ENCODE measurements at regions not wholly inside any gene's neighbourhood (a gene's known extent, or its start where the extent isn't known, plus 50 kb on each side); places are given as distances from the start of the nearest gene placed in this dataset.

DNA sequence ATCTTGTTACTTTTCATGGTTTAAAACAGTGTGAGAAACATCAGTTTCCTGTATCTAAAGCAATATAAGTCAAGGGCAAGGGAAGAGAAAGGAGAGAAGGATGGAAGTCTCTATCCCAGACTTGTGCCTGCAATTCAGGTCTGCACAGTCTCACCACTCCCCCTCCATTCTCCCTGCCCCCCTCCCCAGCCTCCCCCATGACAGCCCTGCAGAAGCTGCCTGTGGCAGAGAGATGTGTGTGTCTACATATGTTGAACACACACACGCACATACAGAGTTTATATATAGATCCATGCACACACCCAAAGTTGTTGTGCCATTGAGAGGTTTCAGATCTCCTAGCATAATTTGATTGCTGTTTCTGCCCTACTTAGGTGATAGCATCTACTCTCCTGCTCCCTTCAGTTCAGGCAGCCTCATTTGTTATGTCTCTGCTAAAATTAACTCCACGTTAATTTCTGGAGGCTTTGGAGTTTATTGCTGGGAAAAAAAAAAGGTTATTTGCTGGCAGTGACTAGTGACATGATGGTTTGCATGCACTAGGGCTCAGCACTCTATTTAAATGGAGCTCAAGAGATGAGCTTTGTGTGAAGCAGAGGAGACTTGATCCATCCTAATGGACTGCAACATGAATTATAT, 124.9 kb upstream of the SMYD2 start:
- no peaks in the 10 kb centered on the region for H3K36me3 Mint-ChIP-seq (ENCODE audit: insufficient read depth)

DNA sequence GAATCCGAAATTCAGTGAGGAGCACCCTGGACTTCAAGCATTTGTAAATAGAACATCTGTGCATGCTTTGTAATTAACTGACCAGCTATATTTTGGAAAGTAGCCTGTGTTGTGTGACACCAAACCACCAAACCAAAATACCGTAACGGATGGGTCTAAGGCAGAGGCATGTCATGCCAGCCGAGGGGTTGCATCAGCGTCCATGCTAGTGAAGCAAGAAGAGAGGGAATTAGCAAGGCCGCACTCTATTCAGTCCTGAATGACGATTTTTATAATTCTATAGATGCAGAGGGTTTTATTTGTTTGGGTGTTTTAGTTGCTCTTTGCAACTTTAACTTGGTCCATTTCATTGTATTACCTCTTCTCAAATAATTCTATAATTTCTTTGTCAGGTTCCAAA, 116.8 kb upstream of the SMYD2 start:
- DNase-seq (no peak), ATAC-seq (replicated peaks) (no peak)
- Mint-ChIP-seq H3K9me3 (no peaks in the 10 kb centered on the region), H3K27ac (no peak overlapping the region), H3K4me1 (ENCODE audit: low read depth in 2 of 2) (no peaks in the 10 kb centered on the region), H3K36me3 (ENCODE audit: insufficient read depth) (no peaks in the 10 kb centered on the region), H3K27me3 (peaks cover 23 to 39% of the 10 kb centered on the region in 2 donors), H3K4me3 (no peak overlapping the region)

More for the DNA sequence above, 124.9 kb upstream of the SMYD2 start:
- ATAC-seq (replicated peaks) (no peak), DNase-seq (no peak)
- H3K27ac Mint-ChIP-seq: no peak overlapping the region
- no peak overlapping the region for H3K4me3 Mint-ChIP-seq
- H3K27me3 Mint-ChIP-seq: peaks cover 23 to 35% of the 10 kb centered on the region in 2 donors
- no peaks in the 10 kb centered on the region for H3K9me3 Mint-ChIP-seq
- no peaks in the 10 kb centered on the region for H3K4me1 Mint-ChIP-seq (ENCODE audit: low read depth in 2 of 2)

DNA sequence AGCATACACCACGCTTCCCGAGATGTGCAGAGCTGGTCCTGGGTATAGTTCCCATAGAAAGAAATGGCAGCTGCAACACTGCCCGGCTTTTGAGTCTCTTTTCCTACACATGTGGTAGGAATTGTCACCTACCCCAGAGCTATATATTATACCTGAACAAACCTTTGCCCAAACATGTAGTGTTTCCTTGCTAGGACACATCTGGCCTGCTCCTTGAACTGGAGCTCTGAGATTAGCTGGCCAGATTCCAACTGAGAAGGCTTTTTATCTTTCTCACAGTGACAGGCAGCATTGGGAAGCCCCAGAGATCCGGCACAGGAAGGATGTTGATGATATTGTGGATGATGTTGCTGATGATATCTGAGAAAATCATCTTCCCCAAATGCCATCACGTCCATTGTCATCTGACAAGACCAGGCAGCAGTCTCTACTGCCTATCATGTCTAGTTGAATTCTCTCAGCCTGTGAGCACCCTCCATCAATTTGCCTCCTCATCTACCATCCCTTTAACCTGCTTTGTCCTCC, 115.0 kb upstream of the SMYD2 start:
- Mint-ChIP-seq H3K27ac (no peak overlapping the region), H3K36me3 (ENCODE audit: insufficient read depth) (no peaks in the 10 kb centered on the region), H3K4me1 (ENCODE audit: low read depth in 2 of 2) (no peaks in the 10 kb centered on the region), H3K27me3 (peaks cover 23 to 54% of the 10 kb centered on the region in 2 donors), H3K4me3 (no peak overlapping the region), H3K9me3 (no peaks in the 10 kb centered on the region)
- ATAC-seq (replicated peaks) (no peak), DNase-seq (no peak)

DNA sequence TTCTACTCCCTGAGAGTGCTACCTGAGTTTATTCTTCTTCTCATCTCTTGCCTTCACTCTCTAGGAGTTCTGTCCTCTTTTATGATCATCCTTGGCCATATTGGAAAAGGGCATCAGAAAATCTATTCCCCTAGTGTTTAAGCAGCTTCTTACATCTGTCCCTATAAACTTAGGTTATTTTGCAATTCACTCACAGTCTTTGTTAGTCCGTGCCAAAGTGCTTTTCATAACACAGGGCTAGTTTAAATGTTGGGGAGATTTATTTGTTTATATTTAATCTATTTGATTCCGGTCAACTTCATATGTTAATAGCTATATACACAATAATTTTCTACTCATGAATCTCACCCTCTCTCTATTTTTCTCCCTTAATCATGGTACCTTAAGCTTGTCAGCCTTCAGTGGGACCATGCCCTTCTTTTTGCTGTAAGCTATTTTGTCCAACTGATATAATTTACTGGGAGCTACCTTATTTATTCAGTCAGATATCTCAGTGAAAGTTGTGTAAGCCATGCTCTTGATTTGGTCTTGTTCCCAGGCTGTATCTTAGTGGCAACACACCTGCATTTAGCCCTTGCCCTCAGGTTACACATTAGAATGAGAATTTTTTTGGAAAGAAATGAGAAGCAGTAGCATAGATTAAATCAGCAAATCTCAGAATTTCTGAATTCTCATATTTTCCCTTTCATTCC, 106.3 kb upstream of the SMYD2 start:
- Mint-ChIP-seq H3K27ac (no peak overlapping the region), H3K4me3 (no peak overlapping the region), H3K9me3 (no peaks in the 10 kb centered on the region), H3K27me3 (peaks cover 23 to 61% of the 10 kb centered on the region in 2 donors), H3K4me1 (ENCODE audit: low read depth in 2 of 2) (no peaks in the 10 kb centered on the region), H3K36me3 (ENCODE audit: insufficient read depth) (no peaks in the 10 kb centered on the region)
- DNase-seq (no peak), ATAC-seq (replicated peaks) (no peak)

DNA sequence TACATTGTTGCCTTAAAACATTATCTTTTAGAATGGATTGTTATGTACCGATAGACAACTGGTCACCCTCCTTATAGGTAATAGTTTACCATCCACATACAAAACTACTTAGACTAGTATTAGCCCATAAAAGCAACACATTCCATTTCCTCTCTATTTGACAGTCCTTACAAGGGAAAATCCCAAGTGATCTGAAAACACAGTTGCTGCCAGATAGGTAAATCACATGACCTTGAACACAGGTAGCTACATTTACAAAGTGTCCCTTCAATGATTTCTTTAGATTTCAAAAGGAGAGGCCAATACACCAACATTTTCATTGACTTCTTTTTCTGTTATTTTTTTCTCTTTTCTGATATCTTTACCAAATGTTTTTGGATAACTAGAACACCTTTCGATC, 102.9 kb upstream of the SMYD2 start:
- Mint-ChIP-seq H3K27me3 (peaks cover 54% of the 10 kb centered on the region in 2 donors), H3K4me1 (ENCODE audit: low read depth in 2 of 2) (no peaks in the 10 kb centered on the region), H3K36me3 (ENCODE audit: insufficient read depth) (no peaks in the 10 kb centered on the region), H3K27ac (no peak overlapping the region), H3K4me3 (no peak overlapping the region), H3K9me3 (no peaks in the 10 kb centered on the region)
- ATAC-seq (replicated peaks): no peak
- DNase-seq: no peak

DNA sequence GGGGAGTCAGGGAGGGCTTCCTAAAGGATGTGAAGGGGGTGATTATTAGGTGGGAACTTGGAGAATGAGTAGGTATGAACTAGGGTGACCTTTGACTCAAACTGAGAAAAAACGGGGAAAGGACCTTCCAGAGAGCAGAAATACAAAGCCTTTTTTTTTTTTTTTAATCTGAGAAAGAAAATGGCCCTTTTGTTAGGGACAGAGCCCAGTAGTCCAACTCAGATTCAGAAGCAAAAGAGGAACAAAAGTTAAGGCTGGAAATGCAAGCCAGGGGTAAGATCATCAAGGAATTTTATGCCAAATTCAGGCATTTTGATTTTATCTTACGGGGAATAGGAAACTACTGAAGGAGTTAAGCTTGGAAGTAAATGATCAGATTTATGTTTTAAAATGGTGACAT, 96.0 kb upstream of the SMYD2 start:
- Mint-ChIP-seq H3K9me3 (no peaks in the 10 kb centered on the region), H3K27ac (no peak overlapping the region), H3K4me3 (no peak overlapping the region), H3K27me3 (peaks cover 65 to 66% of the 10 kb centered on the region in 2 donors), H3K4me1 (ENCODE audit: low read depth in 2 of 2) (peaks cover 0 to 6% of the 10 kb centered on the region in 2 donors), H3K36me3 (ENCODE audit: insufficient read depth) (no peaks in the 10 kb centered on the region)
- ATAC-seq (replicated peaks): no peak
- DNase-seq: no peak

DNA sequence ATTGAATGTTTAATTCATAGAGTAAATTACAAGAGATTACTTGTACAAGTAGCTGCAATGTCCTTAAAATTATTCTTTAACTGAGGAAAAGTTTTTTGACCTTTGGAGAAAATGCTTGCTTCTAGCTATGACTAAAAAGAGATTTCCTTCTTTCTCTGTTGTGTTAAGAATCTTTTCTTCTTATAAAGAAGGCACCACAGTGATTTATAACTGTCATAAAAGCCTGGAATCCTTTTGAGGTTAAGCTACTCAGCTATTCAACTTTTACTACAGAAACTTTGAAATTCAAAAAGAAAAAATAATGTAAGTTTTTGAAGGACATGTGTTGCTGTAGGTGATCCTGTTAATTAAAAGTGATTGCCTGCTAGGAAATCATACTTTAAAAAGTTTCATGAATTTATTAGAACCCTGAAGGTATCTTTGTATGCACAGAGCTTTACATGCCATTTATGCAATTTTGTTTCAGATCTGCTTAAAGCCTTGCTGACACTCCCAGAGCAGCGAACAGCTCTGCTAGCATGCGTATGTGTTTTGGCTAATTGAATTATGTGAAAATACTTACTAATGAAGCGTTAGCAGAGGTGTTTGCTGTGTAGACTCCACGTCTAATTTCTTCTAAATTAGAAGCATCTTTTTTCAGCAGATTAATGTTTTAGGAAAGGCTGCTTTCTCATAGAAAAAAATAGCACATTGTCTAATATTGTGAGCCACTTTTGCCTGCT, 94.7 kb upstream of the SMYD2 start:
- H3K36me3 Mint-ChIP-seq (ENCODE audit: insufficient read depth): no peaks in the 10 kb centered on the region
- DNase-seq (no peak), ATAC-seq (replicated peaks) (no peak)
- no peak overlapping the region for H3K4me3 Mint-ChIP-seq
- H3K27me3 Mint-ChIP-seq: peaks cover 68 to 76% of the 10 kb centered on the region in 2 donors
- H3K27ac Mint-ChIP-seq: no peak overlapping the region
- H3K9me3 Mint-ChIP-seq: no peaks in the 10 kb centered on the region
- H3K4me1 Mint-ChIP-seq (ENCODE audit: low read depth in 2 of 2): peaks cover 0 to 6% of the 10 kb centered on the region in 2 donors

DNA sequence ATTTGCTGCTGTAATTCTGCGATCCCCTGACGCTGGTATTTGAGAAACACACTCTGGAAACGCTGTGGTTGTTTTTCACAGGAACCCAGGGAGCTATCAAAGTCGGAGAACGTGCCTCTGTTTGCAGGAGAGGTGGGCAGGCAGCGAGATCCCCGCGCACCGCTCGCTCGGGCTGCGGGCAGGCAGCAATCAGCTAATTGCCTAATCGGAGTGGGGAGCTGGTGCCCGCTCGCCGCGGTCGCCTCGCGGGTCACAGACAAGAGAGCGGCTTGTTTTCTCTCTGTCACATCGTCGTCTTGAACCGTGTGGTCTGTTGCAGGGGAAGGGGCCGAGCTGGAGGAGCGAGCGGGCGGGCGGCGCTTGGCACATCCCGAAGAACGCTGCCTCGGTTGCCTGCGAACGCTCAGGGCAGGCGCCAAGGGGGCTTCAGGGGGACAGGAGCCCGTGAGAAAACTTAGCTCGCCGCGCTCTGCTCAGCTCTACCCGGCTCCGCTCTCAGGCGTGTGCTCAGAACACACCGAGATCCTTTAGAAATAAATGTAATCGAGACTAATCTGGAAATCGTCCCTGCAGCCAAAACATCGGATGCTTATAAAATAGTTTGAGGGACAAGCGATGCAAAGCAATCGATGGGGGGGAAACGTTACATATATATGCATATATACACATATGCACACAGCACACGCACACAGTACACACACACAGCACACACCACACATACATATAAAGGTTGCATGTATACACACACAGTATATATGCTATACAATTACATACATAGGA, 93.6 kb upstream of the SMYD2 start:
- no peak overlapping the region for H3K27ac Mint-ChIP-seq
- H3K4me3 Mint-ChIP-seq: no peak overlapping the region
- H3K9me3 Mint-ChIP-seq: no peaks in the 10 kb centered on the region
- no peak for ATAC-seq (replicated peaks)
- no peak for DNase-seq
- peaks cover 61 to 77% of the 10 kb centered on the region in 2 donors for H3K27me3 Mint-ChIP-seq
- no peaks in the 10 kb centered on the region for H3K36me3 Mint-ChIP-seq (ENCODE audit: insufficient read depth)
- H3K4me1 Mint-ChIP-seq (ENCODE audit: low read depth in 2 of 2): peaks cover 0 to 6% of the 10 kb centered on the region in 2 donors

DNA sequence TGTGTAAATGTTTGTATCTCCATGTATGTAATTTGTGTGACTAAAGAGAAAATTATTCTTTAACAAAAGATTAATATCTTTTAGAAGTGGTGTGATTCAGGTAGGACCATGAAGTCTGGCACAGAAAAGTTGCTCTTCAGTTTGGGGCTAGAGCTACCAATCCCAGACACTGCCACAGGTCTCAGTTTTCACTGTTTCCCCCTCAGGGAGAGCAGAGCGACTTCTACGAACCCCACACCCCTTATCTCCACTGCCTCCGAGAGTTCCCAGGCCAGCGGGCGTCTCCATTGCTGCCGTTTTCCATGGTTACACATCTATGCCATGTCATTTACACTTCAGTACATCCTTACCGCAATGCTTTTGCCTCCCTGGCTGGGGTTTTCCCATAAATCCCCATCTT, 93.0 kb upstream of the SMYD2 start:
- DNase-seq (no peak), ATAC-seq (replicated peaks) (no peak)
- Mint-ChIP-seq H3K36me3 (ENCODE audit: insufficient read depth) (no peaks in the 10 kb centered on the region), H3K4me3 (no peak overlapping the region), H3K27ac (no peak overlapping the region), H3K9me3 (no peaks in the 10 kb centered on the region), H3K27me3 (peaks cover 60 to 76% of the 10 kb centered on the region in 2 donors), H3K4me1 (ENCODE audit: low read depth in 2 of 2) (peaks cover 0 to 6% of the 10 kb centered on the region in 2 donors)

DNA sequence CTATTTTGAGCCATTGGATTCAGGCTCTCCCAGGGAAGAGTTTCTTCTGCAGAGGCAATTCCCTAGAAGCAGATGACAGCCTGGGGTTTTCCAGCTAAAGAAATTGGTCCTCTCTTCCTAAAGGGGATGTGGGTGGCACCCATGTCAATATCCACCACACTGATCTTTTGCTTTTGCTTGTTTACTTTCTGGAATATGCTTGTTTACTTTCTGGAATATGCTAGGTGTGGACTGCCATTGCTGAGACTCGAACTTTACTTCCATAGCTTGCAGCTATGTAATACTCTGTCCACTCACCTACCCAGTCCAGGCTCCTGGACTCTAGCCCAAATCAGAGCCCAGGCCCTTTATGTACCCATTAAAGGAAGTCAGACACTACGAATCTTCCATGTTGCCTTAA, 92.1 kb upstream of the SMYD2 start:
- H3K27me3 Mint-ChIP-seq: peaks cover 62 to 79% of the 10 kb centered on the region in 2 donors
- DNase-seq: no peak
- no peak for ATAC-seq (replicated peaks)
- H3K9me3 Mint-ChIP-seq: no peaks in the 10 kb centered on the region
- no peak overlapping the region for H3K27ac Mint-ChIP-seq
- no peaks in the 10 kb centered on the region for H3K36me3 Mint-ChIP-seq (ENCODE audit: insufficient read depth)
- H3K4me3 Mint-ChIP-seq: no peak overlapping the region
- H3K4me1 Mint-ChIP-seq (ENCODE audit: low read depth in 2 of 2): peaks cover 0 to 6% of the 10 kb centered on the region in 2 donors

DNA sequence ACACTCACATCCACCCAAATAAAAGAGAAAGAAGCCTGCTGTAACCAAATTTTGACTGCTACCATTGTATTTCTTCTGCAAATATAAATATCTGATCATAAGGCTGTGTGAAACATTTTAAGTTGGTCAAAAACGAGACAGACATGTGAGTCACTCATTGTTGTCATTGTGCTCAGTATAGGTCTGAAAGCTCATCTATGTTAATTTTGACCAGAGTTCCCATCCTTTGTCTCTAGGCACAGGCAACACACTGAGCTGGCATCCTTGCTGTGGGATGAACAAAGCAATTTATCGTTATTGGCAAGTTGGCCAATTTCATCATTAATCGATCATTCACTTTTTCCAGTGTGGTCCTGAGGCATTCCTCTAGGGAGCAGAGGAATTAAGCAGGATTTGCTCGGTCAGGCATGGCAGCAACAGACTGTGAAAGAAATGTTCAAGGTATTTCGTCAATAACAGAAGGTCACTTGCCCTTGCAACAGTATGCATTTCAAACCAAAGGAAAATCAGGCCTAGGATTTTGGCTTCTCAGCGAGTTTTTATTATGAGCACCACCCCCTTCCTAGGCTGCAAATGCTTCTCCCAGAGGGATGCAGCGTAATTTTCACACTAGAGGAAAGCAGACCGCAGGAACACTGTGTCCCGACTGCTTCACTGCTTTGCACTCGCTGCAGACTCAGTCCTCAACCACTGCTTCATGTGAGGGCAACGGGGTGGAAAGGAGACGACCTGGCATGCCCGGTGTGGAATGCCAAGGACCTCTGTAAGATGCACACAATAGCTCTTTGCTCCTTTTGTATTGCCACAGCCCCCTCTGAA, 87.9 kb upstream of the SMYD2 start:
- no peaks in the 10 kb centered on the region for H3K36me3 Mint-ChIP-seq (ENCODE audit: insufficient read depth)
- H3K9me3 Mint-ChIP-seq: no peaks in the 10 kb centered on the region
- peaks cover 0 to 1% of the 10 kb centered on the region in 2 donors for H3K4me1 Mint-ChIP-seq (ENCODE audit: low read depth in 2 of 2)
- DNase-seq (no peak), ATAC-seq (replicated peaks) (no peak)
- no peak overlapping the region for H3K27ac Mint-ChIP-seq
- H3K27me3 Mint-ChIP-seq: peaks cover 62 to 69% of the 10 kb centered on the region in 2 donors
- no peak overlapping the region for H3K4me3 Mint-ChIP-seq

DNA sequence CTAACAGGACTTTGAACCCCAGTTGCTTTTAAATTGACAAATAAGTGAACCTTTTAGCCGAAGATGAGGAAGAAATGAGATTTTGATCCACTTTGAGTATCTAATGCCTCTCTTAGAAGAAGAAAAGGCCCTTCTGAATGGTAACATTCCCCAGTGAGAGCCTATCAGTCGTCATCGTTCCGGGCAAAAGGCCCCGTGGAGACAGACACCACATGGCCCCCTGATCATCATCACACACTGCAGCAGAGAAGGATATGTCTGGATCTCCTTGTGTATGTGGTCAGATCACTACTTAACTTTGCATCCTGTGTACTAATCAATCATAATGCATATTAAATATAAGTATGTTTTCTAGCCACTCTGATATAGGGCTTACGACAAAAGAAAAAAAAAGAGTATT, 87.3 kb upstream of the SMYD2 start:
- ATAC-seq (replicated peaks) (no peak), DNase-seq (no peak)
- H3K27ac Mint-ChIP-seq: no peak overlapping the region
- H3K4me1 Mint-ChIP-seq (ENCODE audit: low read depth in 2 of 2): no peaks in the 10 kb centered on the region
- no peak overlapping the region for H3K4me3 Mint-ChIP-seq
- peaks cover 55 to 68% of the 10 kb centered on the region in 2 donors for H3K27me3 Mint-ChIP-seq
- no peaks in the 10 kb centered on the region for H3K36me3 Mint-ChIP-seq (ENCODE audit: insufficient read depth)
- H3K9me3 Mint-ChIP-seq: no peaks in the 10 kb centered on the region

Measured in effector memory CD8-positive, alpha-beta T cell (primary cell).